ENCODE measurements at regions not wholly inside any gene's neighbourhood (a gene's known extent, or its start where the extent isn't known, plus 50 kb on each side); places are given as distances from the start of the nearest gene placed in this dataset.

DNA sequence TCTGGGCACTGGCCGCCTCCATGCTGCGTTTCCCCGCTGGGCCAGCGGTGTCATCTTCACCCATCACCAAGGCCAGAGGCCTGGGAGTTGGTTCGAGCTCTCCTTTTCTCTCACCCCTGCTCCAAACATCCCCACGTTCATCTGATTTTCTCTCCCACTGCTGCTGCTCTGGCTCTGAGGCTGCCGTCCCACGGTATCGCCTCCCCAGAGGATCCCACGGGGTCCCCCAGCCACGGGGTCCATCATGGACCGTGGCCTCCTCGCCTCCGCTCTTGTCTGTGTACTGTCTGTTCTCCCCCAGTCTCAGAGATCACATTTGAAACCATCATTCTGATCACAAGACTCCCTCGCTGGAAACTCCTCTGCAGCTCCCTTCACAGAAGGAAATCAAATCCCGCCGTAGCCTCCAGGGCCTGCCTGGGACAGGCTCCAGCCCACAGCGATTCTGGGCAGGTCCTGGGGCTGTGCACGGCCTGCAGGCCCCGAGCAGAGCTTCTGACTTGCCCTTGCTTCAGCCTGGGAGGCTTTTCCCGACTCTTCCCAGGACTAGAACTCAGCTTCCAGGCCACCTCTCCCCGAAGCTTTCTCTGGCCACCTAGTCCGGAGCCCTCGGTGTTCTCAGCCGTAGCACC, 64.2 kb downstream of the SOX1 start:
- TF ChIP-seq NANOG (IDR thresholded peaks at IDR 0.05; ENCODE audit: insufficient read depth, low read depth, low read length, poor library complexity, severe bottlenecking) (no peak), POLR2AphosphoS5 (IDR thresholded peaks at IDR 0.05; ENCODE audit: low read depth, low read length) (no peak), JUN (IDR thresholded peaks at IDR 0.05; ENCODE audit: low read depth, low read length) (no peak), RAD21 (IDR thresholded peaks at IDR 0.05 in 1 of 2, conservative IDR thresholded peaks at IDR 0.05 in 1 of 2; ENCODE audit: low read depth in 2 of 2, low read length in 2 of 2) (no peak), USF2 (IDR thresholded peaks at IDR 0.05; ENCODE audit: low read length) (no peak)
